K562 (cell line): ENCODE measurements at regions not wholly inside any gene's neighbourhood (a gene's known extent, or its start where the extent isn't known, plus 50 kb on each side); places are given as distances from the start of the nearest gene placed in this dataset.

Experiments
- ATAC-seq: fragments of 200-7000 bp; cut with Tn5 transposase; 3 replicates; pipeline ENCODE4 v1.9.1; 2020; ENCODE audit warnings: moderate library complexity
- BruUV-seq: library from RNA; stranded (reverse); fragments of 400-500 nt; replicated peaks from 2 replicates; lab custom pipeline; 2021; lab: Mats Ljungman, UMichigan
- CTCF ChIA-PET: fragments of 300-600 bp; formaldehyde crosslinking; extraction: SDS; loops from one replicate; lab custom pipeline; 2021; ENCODE audit warnings: low intra/inter-chr PET ratio; lab: Yijun Ruan, JAX
- POLR2A ChIA-PET: fragments of 300-600, 350-650 bp; sonication (Branson Sonifier 250); formaldehyde crosslinking; extraction: SDS; loops from one replicate; lab custom pipeline; 2021; ENCODE audit warnings: antibody characterized with exemption, inconsistent platforms; lab: Yijun Ruan, JAX
- DNase-seq, 4 experiments: peaks; one replicate each; pipeline versions ENCODE4 v3.0.0 to v3.0.0-alpha.2; 2011 to 2018; ENCODE audit warnings: low spot score in 3 of 4, mixed read lengths in 3 of 4; ENCODE audit errors: extremely low read depth in 1 of 4
- FAIRE-seq: peaks from 2 replicates; lab custom pipeline; 2011; peaks lifted over from hg19 to GRCh38; lab: Jason Lieb, UNC
- H2AFZ ChIP-seq: 2 replicates; pipeline ENCODE4 v1.6.0; 2011; ENCODE audit warnings: low read depth, low read length, control low read depth, inconsistent platforms
- H3K27ac ChIP-seq: fragments of 200-600 bp; 3 replicates; pipeline ENCODE4 v1.8.0; 2011; ENCODE audit warnings: low read depth, mild to moderate bottlenecking, control low read depth, inconsistent platforms, low read length, moderate library complexity, mixed read lengths; ENCODE audit errors: extremely low read depth
- H3K27me3 ChIP-seq, 2 experiments: fragments of 300-600 bp in 1 of 2; 2 replicates in 1 of 2; 3 replicates in 1 of 2; pipeline versions ENCODE4 v1.6.0 to v1.8.0; 2011; ENCODE audit warnings: inconsistent platforms in 2 of 2, low read length in 2 of 2, mild to moderate bottlenecking in 1 of 2, mixed read lengths in 1 of 2, moderate library complexity in 1 of 2; ENCODE audit not compliant: control insufficient read depth in 2 of 2, insufficient read depth in 2 of 2
- H3K36me3 ChIP-seq: fragments of 300-600 bp; 3 replicates; pipeline ENCODE4 v1.8.0; 2011; ENCODE audit warnings: mild to moderate bottlenecking, low read length, inconsistent platforms; ENCODE audit not compliant: control insufficient read depth, insufficient read depth
- H3K4me1 ChIP-seq, 2 experiments: fragments of 200-600 bp in 1 of 2; replicated peaks in 1 of 2; 2 replicates in 1 of 2; 3 replicates in 1 of 2; pipeline versions ENCODE4 v1.5.1 to v1.8.0; 2011; ENCODE audit warnings: inconsistent platforms in 2 of 2, low read length in 2 of 2, mild to moderate bottlenecking in 1 of 2, mixed read lengths in 1 of 2, moderate library complexity in 1 of 2; ENCODE audit not compliant: control insufficient read depth in 2 of 2, insufficient read depth in 2 of 2
- H3K4me2 ChIP-seq: 2 replicates; pipeline ENCODE4 v1.6.1; 2011; ENCODE audit warnings: low read length, control low read depth, inconsistent platforms, mixed read lengths; ENCODE audit not compliant: insufficient read depth
- H3K4me3 ChIP-seq: fragments of 200-600 bp; sonication (generic), shearing (Covaris generic); 2 replicates; pipeline ENCODE4 v1.5.1; 2016; ENCODE audit warnings: control low read depth, inconsistent platforms
- H3K79me2 ChIP-seq: fragments of 200-600 bp; 3 replicates; pipeline ENCODE4 v1.8.0; 2011; ENCODE audit warnings: low read length, inconsistent platforms; ENCODE audit not compliant: control insufficient read depth, insufficient read depth
- H3K9ac ChIP-seq, 2 experiments: 2 replicates each; pipeline versions ENCODE4 v1.6.0 to v1.6.1; 2011; ENCODE audit warnings: low read depth in 2 of 2, low read length in 2 of 2, control low read depth in 1 of 2, inconsistent platforms in 1 of 2, mild to moderate bottlenecking in 1 of 2, mixed read lengths in 1 of 2; ENCODE audit not compliant: insufficient read depth in 1 of 2
- H3K9me1 ChIP-seq: one replicate; pipeline ENCODE4 v1.6.0; 2011; ENCODE audit warnings: inconsistent platforms, mild to moderate bottlenecking, low read length, moderate library complexity; ENCODE audit not compliant: control insufficient read depth, insufficient read depth
- H3K9me3 ChIP-seq: replicated peaks from 2 replicates; pipeline ENCODE4 v1.5.1; 2011; ENCODE audit warnings: low read depth, low read length, inconsistent platforms; ENCODE audit not compliant: control insufficient read depth, insufficient read depth
- H4K20me1 ChIP-seq: replicated peaks from 2 replicates; pipeline ENCODE4 v1.6.1; 2011; ENCODE audit warnings: low read length, inconsistent platforms, mixed read lengths; ENCODE audit not compliant: control insufficient read depth, insufficient read depth
- COPS2 ChIP-seq: fragments of 450-650 bp; conservative IDR thresholded peaks from 2 replicates; pipeline ENCODE4 v1.6.1; 2016; ENCODE audit warnings: mild to moderate bottlenecking, moderate library complexity
- HDAC1 ChIP-seq, 2 experiments: fragments of 450-650 bp; IDR thresholded peaks; 2 replicates each; pipeline ENCODE4 v1.6.1; 2016 to 2017; ENCODE audit warnings: inconsistent platforms in 1 of 2, mild to moderate bottlenecking in 1 of 2, moderate library complexity in 1 of 2
- HINFP ChIP-seq: fragments of 450-650 bp; conservative IDR thresholded peaks from 2 replicates; pipeline ENCODE4 v1.6.1; 2016; ENCODE audit warnings: missing genetic modification characterization, low read depth, mild to moderate bottlenecking, control low read depth, missing compliant biosample characterization
- HNRNPL ChIP-seq: fragments of 200-400 bp; formaldehyde crosslinking; IDR thresholded peaks from 2 replicates; pipeline ENCODE4 v1.6.1; 2017; ENCODE audit warnings: low read depth, mild to moderate bottlenecking, low read length
- KDM1A ChIP-seq, 2 experiments: fragments of 450-650 bp; IDR thresholded peaks; 2 replicates each; pipeline ENCODE4 v1.6.1; 2016; ENCODE audit warnings: mild to moderate bottlenecking in 2 of 2
- KDM5B ChIP-seq: fragments of 200-600 bp; sonication (generic); IDR thresholded peaks from 2 replicates; pipeline ENCODE4 v1.6.1; 2012; ENCODE audit warnings: low read depth, mild to moderate bottlenecking, moderate library complexity, low read length, control low read depth, inconsistent platforms; ENCODE audit not compliant: insufficient replicate concordance
- MBD2 ChIP-seq: sonication (generic); IDR thresholded peaks from 2 replicates; pipeline ENCODE4 v1.6.1; 2016; ENCODE audit warnings: low read depth, borderline replicate concordance
- SIN3B ChIP-seq: fragments of 450-650 bp; IDR thresholded peaks from 2 replicates; pipeline ENCODE4 v1.6.1; 2017; ENCODE audit warnings: low read depth, mild to moderate bottlenecking, moderate library complexity
- ZNF77 ChIP-seq: fragments of 250-450 bp; sonication (Bioruptor Pico); IDR thresholded peaks from 2 replicates; pipeline ENCODE4 v1.5.0; 2020
- WGBS: fragments of 100-300 bp; shearing (Covaris generic); methylation state at CpG from one replicate; pipeline ENCODE4 v1.1.6; 2016; ENCODE audit warnings: low coverage, mixed read lengths; ENCODE audit not compliant: insufficient coverage; ENCODE audit errors: missing lambda C conversion rate; 5-methylcytosine and 5-hydroxymethylcytosine counted together
- in situ Hi-C: fragments of 300-500 bp; cut with MboI; formaldehyde crosslinking; loops from 4 replicates; pipeline ENCODE4 v1.15.0; 2018; ENCODE audit warnings: inconsistent platforms, mixed read lengths
- intact Hi-C: fragments of 100-400 bp; cut with micrococcal nuclease; formaldehyde crosslinking; loops from 2 replicates; pipeline ENCODE4 v1.14.2; 2022
- TF ChIP-seq, protein P1 (sequence below): IDR thresholded peaks from 3 replicates; pipeline ENCODE4 v1.6.1; 2011; ENCODE audit warnings: borderline replicate concordance, mild to moderate bottlenecking; ENCODE audit not compliant: insufficient read length, insufficient read depth

DNA sequence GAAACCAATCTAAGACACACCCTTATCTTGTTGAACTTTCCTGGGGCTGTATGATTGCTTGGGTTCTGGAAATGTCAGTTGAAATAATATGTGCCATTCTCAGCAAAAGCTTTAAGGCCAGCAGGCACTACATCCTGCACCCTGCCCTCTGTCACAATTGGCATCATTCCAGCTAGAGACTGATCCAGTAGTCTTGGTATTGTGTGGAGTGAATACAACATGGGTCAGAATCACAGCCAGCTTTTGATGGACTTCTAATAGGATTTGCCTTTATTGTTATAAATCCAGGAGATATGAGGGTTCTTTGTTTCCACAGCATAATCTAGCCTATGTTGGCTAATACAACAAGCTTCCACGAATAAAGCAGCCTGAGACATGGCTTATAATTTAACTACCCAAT lies 617.0 kb upstream of the CDH2 start:
- Histone ChIP-seq H3K9me3 (no peaks in the 10 kb centered on the region; the same call in 1 of the 2 replicates), H3K4me1 (no peaks in the 10 kb centered on the region), H3K9me1 (no peaks in the 10 kb centered on the region), H2AFZ (no peak overlapping the region), H3K4me2 (no peak overlapping the region), H3K4me3 (no peak overlapping the region), H3K27me3 (no peaks in the 10 kb centered on the region), H3K36me3 (no peaks in the 10 kb centered on the region), H4K20me1 (no peaks in the 10 kb centered on the region), H3K9ac (no peak overlapping the region), H3K79me2 (no peaks in the 10 kb centered on the region), H3K27ac (no peak overlapping the region)
- 0% methylated on average over 1 of the region's 1 CpG for WGBS
- no peak for FAIRE-seq
- no TSS peak for BruUV-seq
- TF ChIP-seq HDAC1 (IDR thresholded peaks at IDR 0.05), result no peak
- TF ChIP-seq, protein P1, sequence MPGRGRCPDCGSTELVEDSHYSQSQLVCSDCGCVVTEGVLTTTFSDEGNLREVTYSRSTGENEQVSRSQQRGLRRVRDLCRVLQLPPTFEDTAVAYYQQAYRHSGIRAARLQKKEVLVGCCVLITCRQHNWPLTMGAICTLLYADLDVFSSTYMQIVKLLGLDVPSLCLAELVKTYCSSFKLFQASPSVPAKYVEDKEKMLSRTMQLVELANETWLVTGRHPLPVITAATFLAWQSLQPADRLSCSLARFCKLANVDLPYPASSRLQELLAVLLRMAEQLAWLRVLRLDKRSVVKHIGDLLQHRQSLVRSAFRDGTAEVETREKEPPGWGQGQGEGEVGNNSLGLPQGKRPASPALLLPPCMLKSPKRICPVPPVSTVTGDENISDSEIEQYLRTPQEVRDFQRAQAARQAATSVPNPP, result no peak
- TF ChIP-seq KDM1A (IDR thresholded peaks at IDR 0.05), result no peak
- no peak for TF ChIP-seq ZNF77 (CRISPR knock-in tag)
- no peak for TF ChIP-seq KDM5B
- no peak for TF ChIP-seq HINFP (tag)
- TF ChIP-seq COPS2, result no peak
- TF ChIP-seq MBD2, result no peak
- no peak for TF ChIP-seq HNRNPL
- no peak for TF ChIP-seq SIN3B
- intact Hi-C loops (no loop called here), in situ Hi-C loops (no loop called here)
- ATAC-seq, result no peak
- DNase-seq, result no peak
- CTCF ChIA-PET, result no interaction called here
- POLR2A ChIA-PET, result no interaction called here
